Upper lobe of right lung (tissue), 1 donor: ENCODE measurements at regions not wholly inside any gene's neighbourhood (a gene's known extent, or its start where the extent isn't known, plus 50 kb on each side); places are given as distances from the start of the nearest gene placed in this dataset.
"Not testable (repeated sequence)": the region's sequence is repeated elsewhere in the genome, so short reads cannot be mapped to it uniquely, and the experiment has no call there.

Source experiments
- ATAC-seq: fragments of 200-7000 bp; cut with Tn5 transposase; one replicate; pipeline ENCODE4 v1.9.1; 2020; ENCODE audit warnings: mild to moderate bottlenecking, moderate library complexity
- DNase-seq: peaks from one replicate; pipeline ENCODE4 v3.0.0-alpha.2; 2020
- H3K27ac ChIP-seq: fragments of 200-600 bp; one replicate; pipeline ENCODE4 v1.8.0; 2022
- H3K27me3 ChIP-seq: fragments of 200-600 bp; one replicate; pipeline ENCODE4 v1.8.0; 2022; ENCODE audit warnings: mild to moderate bottlenecking
- H3K36me3 ChIP-seq: fragments of 200-600 bp; one replicate; pipeline ENCODE4 v1.8.0; 2022
- H3K4me1 ChIP-seq: fragments of 200-600 bp; one replicate; pipeline ENCODE4 v1.8.0; 2022
- H3K4me3 ChIP-seq: fragments of 200-600 bp; one replicate; pipeline ENCODE4 v1.8.0; 2022; ENCODE audit warnings: mild to moderate bottlenecking
- H3K9me3 ChIP-seq: fragments of 200-600 bp; one replicate; pipeline ENCODE4 v1.8.0; 2022
- CTCF ChIP-seq: fragments of 200-600 bp; IDR thresholded peaks from one replicate; pipeline ENCODE4 v1.8.0; 2022; ENCODE audit warnings: antibody characterized with exemption
- intact Hi-C: fragments of 100-400 bp; cut with DNase I; formaldehyde crosslinking; loops from one replicate; pipeline ENCODE4 v1.11.0; 2022
- donor health status: DM: no; HTN: yes; CAD: no; lungs with severe emphysema.

GRCh38 chr5:50606179-50606578 is 60.3 kb upstream of the PARP8 start:
- intact Hi-C loops = no loop called here

GRCh38 chr5:50607456-50607855 is 59.0 kb upstream of the PARP8 start:
- H3K4me3 ChIP-seq, DNase-seq, H3K9me3 ChIP-seq, H3K27ac ChIP-seq, intact Hi-C loops, ATAC-seq, H3K4me1 ChIP-seq, H3K36me3 ChIP-seq, H3K27me3 ChIP-seq: not testable (repeated sequence)

More at GRCh38 chr5:50606179-50606578, 60.3 kb upstream of the PARP8 start:
- Histone ChIP-seq H3K36me3 (no peaks in the 10 kb centered on the region), H3K27me3 (no peaks in the 10 kb centered on the region), H3K4me3 (no peak overlapping the region), H3K27ac (no peak overlapping the region), H3K9me3 (no peaks in the 10 kb centered on the region), H3K4me1 (no peaks in the 10 kb centered on the region)
- no peak for TF ChIP-seq CTCF
- DNase-seq (no peak), ATAC-seq (no peak)

- DNase-seq, H3K4me1 ChIP-seq, H3K9me3 ChIP-seq, intact Hi-C loops, H3K27ac ChIP-seq, H3K4me3 ChIP-seq, H3K27me3 ChIP-seq, ATAC-seq, H3K36me3 ChIP-seq: not testable (repeated sequence)
Observed at GRCh38 chr5:50607953-50608705, 58.3 kb upstream of the PARP8 start.

- H3K4me3 ChIP-seq, H3K4me1 ChIP-seq, ATAC-seq: not testable (repeated sequence)
Observed at GRCh38 chr5:50613057-50613456, 53.4 kb upstream of the PARP8 start.

More at GRCh38 chr5:50613057-50613456, 53.4 kb upstream of the PARP8 start:
- intact Hi-C loops, DNase-seq, H3K27me3 ChIP-seq, H3K9me3 ChIP-seq, H3K27ac ChIP-seq, H3K36me3 ChIP-seq: not testable (repeated sequence)
